ENCODE measurements at regions not wholly inside any gene's neighbourhood (a gene's known extent, or its start where the extent isn't known, plus 50 kb on each side); places are given as distances from the start of the nearest gene placed in this dataset.

GRCh38 chr2:212811921-212812320, 273.3 kb upstream of the ERBB4 start (continued):
- no peak for TF ChIP-seq KAT7 (CRISPR knock-in tag; IDR thresholded peaks at IDR 0.05; ENCODE audit: borderline replicate concordance)
- TF ChIP-seq ATF3 (CRISPR knock-in tag; conservative IDR thresholded peaks at IDR 0.05), result no peak
- no peak for TF ChIP-seq ZNF425 (CRISPR knock-in tag; conservative IDR thresholded peaks at IDR 0.05)
- TF ChIP-seq ZMAT4 (CRISPR knock-in tag; IDR thresholded peaks at IDR 0.05), result no peak
- TF ChIP-seq ATF6 (CRISPR knock-in tag; IDR thresholded peaks at IDR 0.05), result no peak
- TF ChIP-seq PRRX2 (CRISPR knock-in tag; IDR thresholded peaks at IDR 0.05), result no peak

GRCh38 chr2:212811036-212811805, 272.6 kb upstream of the ERBB4 start:
- Mint-ChIP-seq H3K36me3 (no peaks in the 10 kb centered on the region), H3K27ac (no peak overlapping the region), H3K9me3 (no peaks in the 10 kb centered on the region), H3K4me3 (no peak overlapping the region), H3K4me1 (no peaks in the 10 kb centered on the region), H3K27me3 (ENCODE audit: low read depth) (no peaks in the 10 kb centered on the region)
- ATAC-seq, result no peak
- ChIA-PET POLR2A (no interaction called here), CTCF (no interaction called here)
- no peak for TF ChIP-seq NR3C1 (CRISPR knock-in tag; conservative IDR thresholded peaks at IDR 0.05; ENCODE audit: low read depth)
- no peak for TF ChIP-seq MLX (CRISPR knock-in tag; IDR thresholded peaks at IDR 0.05)
- no peak for TF ChIP-seq CBFB (CRISPR knock-in tag; IDR thresholded peaks at IDR 0.05; ENCODE audit: low read depth)
- no peak for TF ChIP-seq EMX1 (CRISPR knock-in tag; IDR thresholded peaks at IDR 0.05)
- TF ChIP-seq ZNF425 (CRISPR knock-in tag; conservative IDR thresholded peaks at IDR 0.05), result no peak
- no peak for TF ChIP-seq ZNF121 (CRISPR knock-in tag; IDR thresholded peaks at IDR 0.05)
- no peak for TF ChIP-seq HMGA2 (CRISPR knock-in tag; IDR thresholded peaks at IDR 0.05)
- no peak for TF ChIP-seq TEAD1 (CRISPR knock-in tag; IDR thresholded peaks at IDR 0.05)
- TF ChIP-seq ZNF281 (CRISPR knock-in tag; IDR thresholded peaks at IDR 0.05), result no peak
- no peak for DNase-seq (ENCODE audit: low spot score)
